ENCODE measurements at regions not wholly inside any gene's neighbourhood (a gene's known extent, or its start where the extent isn't known, plus 50 kb on each side); places are given as distances from the start of the nearest gene placed in this dataset.
A peak's percentile ranks its signal among the peaks of the same experiment; 100 is the strongest.

GRCh38 chr2:226664661-226665060 lies 135.0 kb downstream of the IRS1 start:
- Histone ChIP-seq H3K4me3 (no peak overlapping the region), H3K27ac (peak overlapping the region in 3 of 10 donors; percentile 17 to 28 (median 26)), H3K4me1 (peaks cover 0 to 33% (median 21%) of the 10 kb centered on the region in 9 donors), H3K9me3 (no peaks in the 10 kb centered on the region), H3K27me3 (peaks cover 0 to 4% (median 0%) of the 10 kb centered on the region in 7 donors), H3K36me3 (no peaks in the 10 kb centered on the region)
- TF ChIP-seq CTCF (IDR thresholded peaks at IDR 0.05) = no peak
- DNase-seq (no peak), ATAC-seq (no peak)
- WGBS, 2 donors = 89 to 93% methylated on average over 2 of the region's 2 CpGs
- intact Hi-C loops (cut with DNase I) = loop anchor here in 2 of 10 donors (5.0 to 10.0 kb wide), 2 partner anchors 128 to 130 kb away; partner anchors contain the start of gene IRS1 (in 1 of the 2)

GRCh38 chr2:226664140-226664539 lies 135.5 kb downstream of the IRS1 start:
- ATAC-seq (peak in 2 of 8 donors; percentile 27 to 43), DNase-seq (peak; percentile 49 to 57)
- Histone ChIP-seq H3K4me1 (peaks cover 2 to 37% (median 25%) of the 10 kb centered on the region in 9 donors), H3K27ac (peak overlapping the region in 2 of 10 donors; percentile 26 to 28), H3K27me3 (peaks cover 0 to 4% (median 0%) of the 10 kb centered on the region in 7 donors), H3K36me3 (no peaks in the 10 kb centered on the region), H3K4me3 (no peak overlapping the region), H3K9me3 (no peaks in the 10 kb centered on the region)
- no peak for TF ChIP-seq CTCF (IDR thresholded peaks at IDR 0.05)
- intact Hi-C loops (cut with DNase I) = loop anchor here in 2 of 10 donors (5.0 to 10.0 kb wide), 2 partner anchors 128 to 131 kb away; partner anchors contain the start of gene IRS1 (in 1 of the 2)
- 48 to 73% methylated on average over 3 of the region's 3 CpGs for WGBS, 2 donors

- 41 to 55% methylated on average over 11 of the region's 11 CpGs for WGBS, 2 donors
- Histone ChIP-seq H3K4me1 (peaks cover 7 to 47% (median 34%) of the 10 kb centered on the region in 9 donors), H3K9me3 (no peaks in the 10 kb centered on the region), H3K27ac (peak overlapping the region in 9 of 10 donors; percentile 45 to 77 (median 62)), H3K27me3 (peaks cover 0 to 13% (median 0%) of the 10 kb centered on the region in 7 donors), H3K4me3 (no peak overlapping the region), H3K36me3 (no peaks in the 10 kb centered on the region)
- intact Hi-C loops (cut with DNase I) = loop anchor here in 2 of 10 donors (5.0 to 10.0 kb wide), 2 partner anchors 130 to 133 kb away; partner anchors contain the start of gene IRS1 (in 1 of the 2)
- DNase-seq = peak; percentile 31 to 55
- TF ChIP-seq CTCF (IDR thresholded peaks at IDR 0.05) = no peak
- ATAC-seq = peak; percentile 61 to 90 (median 80)
Measured at GRCh38 chr2:226661789-226662545, 137.7 kb downstream of the IRS1 start.

GRCh38 chr2:226660526-226660925 lies 139.1 kb downstream of the IRS1 start:
- Histone ChIP-seq H3K4me1 (peaks cover 7 to 59% (median 34%) of the 10 kb centered on the region in 9 donors), H3K27me3 (peaks cover 0 to 10% (median 0%) of the 10 kb centered on the region in 7 donors), H3K9me3 (no peaks in the 10 kb centered on the region), H3K4me3 (no peak overlapping the region), H3K36me3 (no peaks in the 10 kb centered on the region), H3K27ac (peak overlapping the region in 8 of 10 donors; percentile 49 to 77 (median 72))
- intact Hi-C loops (cut with DNase I) = loop anchor here in 2 of 10 donors (5.0 to 10.0 kb wide), 2 partner anchors 132 to 134 kb away; partner anchors contain the start of gene IRS1 (in 1 of the 2)
- ATAC-seq (peak; percentile 67 to 89 (median 84)), DNase-seq (peak in 1 of 2 donors; percentile 71)
- 43 to 62% methylated on average over 1 of the region's 1 CpG for WGBS, 2 donors
- no peak for TF ChIP-seq CTCF (IDR thresholded peaks at IDR 0.05)
